ENCODE measurements at regions not wholly inside any gene's neighbourhood (a gene's known extent, or its start where the extent isn't known, plus 50 kb on each side); places are given as distances from the start of the nearest gene placed in this dataset.
"Not testable (repeated sequence)": the region's sequence is repeated elsewhere in the genome, so short reads cannot be mapped to it uniquely, and the experiment has no call there.

DNA sequence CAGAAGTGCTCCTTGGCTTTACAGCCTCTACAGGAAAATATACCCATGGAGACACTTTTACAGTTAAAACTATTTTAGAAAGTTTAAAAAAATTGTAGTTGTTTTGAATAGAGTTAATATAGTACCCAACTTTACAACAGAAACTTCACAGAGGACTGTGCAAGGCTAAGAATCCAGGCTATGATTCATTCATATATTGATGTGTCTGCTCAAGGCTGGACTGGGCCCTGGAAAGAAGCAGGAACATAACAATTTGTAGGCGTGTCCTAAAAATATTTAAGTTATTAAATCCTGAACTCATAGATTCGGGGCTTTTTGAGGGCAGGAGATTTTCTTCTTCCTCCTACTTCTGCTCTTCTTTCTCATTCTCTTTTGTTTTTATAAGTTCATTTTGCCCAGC is 291.5 kb upstream of the CCDC179 start:
- DNase-seq (ENCODE audit: low read depth), result no peak

DNA sequence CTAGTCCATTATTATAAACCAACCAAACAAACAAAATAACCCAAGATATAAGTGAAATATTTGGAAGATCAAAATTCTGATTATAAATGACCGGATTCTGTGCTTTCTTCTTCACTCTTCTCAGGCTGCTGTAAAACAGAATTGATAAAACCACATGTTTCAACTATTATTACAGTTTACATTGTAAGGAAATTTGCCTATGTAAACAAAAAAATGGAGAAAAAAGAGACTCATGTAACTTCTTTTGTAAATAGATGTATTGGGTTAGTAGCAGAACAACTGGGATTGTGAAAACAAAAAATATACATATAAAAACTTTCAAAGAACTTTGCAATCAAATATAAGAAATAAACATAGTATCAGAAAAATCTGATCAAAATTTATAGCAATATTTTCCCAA is 295.2 kb upstream of the CCDC179 start:
- no peak for DNase-seq (ENCODE audit: low read depth)

DNA sequence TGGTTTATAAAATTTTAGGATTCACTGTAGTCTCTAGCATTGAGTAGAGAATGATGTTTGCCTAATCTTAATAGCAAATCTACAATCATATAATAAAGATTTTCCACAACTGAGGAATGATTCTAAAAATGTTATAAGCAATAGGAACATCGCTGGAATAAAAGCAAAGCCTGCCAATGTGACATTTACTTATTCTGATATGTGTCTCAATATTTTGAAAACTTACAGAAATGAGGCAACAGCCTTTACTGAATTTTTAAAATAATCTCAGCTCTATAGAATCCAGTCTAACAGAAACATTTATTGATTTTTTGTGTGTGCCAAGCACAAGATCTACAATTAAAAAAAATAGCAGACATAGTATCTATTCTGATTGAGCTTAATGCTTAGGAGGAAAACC is 303.7 kb upstream of the CCDC179 start:
- DNase-seq (ENCODE audit: low read depth), result no peak

DNA sequence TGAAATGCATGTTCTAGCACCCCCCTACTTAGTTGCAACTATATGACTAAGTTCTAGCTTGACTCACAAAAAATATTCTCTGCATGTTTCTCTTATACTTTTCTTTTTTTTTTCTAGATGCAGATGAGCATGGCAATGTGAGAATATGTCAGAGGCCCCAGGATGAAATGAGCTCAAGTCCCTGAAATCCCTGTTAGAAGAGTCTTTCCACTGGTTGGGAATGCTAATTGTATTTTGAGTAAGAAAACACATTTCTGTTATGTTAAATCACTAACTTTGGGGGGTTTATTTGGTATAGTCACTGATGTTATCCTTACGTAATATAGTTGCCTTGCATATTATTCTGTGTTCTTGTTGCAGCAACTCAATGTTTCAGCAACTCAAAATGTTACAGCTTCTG is 306.1 kb upstream of the CCDC179 start:
- DNase-seq (ENCODE audit: low read depth), result no peak

DNA sequence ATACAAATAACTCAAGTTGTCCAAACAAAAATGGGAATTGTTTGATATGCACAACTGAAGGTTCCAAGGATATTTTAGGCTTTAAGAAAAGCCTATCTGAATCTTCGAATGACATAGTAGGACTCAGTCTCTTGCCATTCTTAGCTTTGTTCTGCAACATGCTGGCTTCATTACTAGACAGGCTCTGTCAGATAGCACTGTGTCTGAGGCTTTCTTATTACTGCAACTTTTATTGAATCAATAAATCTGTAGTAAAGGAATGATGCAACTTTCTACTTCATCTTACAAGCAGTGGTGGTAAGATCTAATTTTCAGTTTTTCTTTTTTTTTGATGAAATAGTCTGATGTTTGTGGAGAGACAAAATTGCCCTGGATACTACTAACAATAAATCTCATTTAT is 319.3 kb upstream of the CCDC179 start:
- no peak for DNase-seq (ENCODE audit: low read depth)

DNA sequence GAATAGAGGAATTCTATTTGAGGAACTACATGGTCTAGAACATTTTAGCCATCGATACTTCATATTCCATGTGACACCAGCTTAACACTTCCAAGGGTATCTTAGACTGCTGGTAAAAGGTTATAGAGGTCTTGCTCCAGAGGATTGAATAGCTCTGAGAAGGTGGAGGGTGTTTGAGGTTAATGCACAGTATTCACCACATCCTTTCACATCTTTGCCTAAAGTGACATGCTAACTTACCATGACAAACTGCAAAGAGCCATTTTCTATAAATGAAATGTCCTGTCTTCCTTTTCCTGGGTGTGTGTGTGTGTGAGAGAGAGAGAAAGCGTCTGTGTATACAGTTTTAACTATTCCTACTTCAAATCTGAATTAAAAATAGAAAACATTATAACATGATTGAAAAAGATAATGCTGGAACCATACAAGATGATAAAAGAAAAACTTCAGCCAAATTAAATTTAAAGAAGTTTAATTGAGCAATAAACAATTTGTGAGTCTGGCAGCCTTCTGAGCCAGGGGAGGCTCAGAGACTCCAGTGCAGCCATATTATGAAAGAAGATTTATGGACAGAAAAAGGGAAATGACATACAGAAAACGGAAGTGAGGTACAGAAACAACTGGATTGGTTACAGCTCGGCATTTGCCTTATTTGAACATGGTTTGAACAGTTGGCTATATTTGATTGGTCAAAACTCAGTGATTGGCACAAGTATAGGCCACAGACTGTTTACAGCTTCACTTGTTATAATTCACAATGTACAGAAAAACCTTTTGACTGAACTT is 320.9 kb upstream of the CCDC179 start:
- DNase-seq (ENCODE audit: low read depth), result no peak

DNA sequence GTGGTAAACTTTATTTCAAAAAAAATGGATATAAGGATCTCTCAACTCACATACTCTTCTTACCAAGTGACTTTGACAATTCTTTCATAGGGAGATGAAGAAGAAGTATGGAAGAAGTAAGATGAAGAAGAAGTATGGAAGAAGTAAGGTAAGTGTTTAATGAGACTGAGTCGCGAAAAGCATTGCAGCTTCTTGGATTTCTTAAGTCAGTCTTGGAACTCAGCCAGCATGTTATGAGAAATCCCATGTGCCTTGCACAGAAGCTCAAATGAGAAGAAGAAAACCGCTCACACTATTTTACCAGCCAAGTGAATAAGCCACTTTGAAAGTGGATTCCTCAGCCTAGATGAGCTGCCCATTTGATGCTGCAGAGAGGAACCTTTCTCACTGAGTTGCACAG is 332.0 kb upstream of the CCDC179 start:
- peak; percentile 10 for DNase-seq (ENCODE audit: low read depth)

DNA sequence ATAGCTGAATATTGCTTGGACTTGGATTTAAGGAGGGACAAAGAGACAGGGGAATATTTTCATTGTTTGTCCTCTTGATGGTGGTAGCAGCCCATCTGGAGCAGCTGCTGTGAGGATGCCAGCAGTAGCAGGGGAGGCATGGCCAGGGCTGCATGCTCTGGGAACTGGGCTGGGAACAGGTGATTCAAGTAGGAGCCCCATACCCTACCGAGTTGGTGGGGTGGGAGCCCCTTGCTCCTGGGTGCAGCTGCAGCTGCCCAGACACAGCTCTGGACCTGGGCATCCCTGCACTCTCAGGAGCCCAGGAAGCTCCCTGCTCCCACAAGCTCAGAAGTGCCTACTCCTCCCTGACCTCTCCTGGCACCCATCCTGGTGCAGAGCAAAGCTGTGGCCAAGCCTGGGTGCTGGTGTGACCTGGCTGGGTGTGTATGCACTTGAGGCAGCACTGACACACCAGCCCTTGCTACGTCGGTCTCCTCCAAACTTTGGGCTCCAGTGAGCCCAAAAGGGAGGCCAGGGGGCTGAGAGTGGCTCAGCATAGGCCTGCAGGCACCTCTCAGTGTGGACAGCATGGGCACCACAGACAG is 341.8 kb upstream of the CCDC179 start:
- no peak for DNase-seq (ENCODE audit: low read depth)

DNA sequence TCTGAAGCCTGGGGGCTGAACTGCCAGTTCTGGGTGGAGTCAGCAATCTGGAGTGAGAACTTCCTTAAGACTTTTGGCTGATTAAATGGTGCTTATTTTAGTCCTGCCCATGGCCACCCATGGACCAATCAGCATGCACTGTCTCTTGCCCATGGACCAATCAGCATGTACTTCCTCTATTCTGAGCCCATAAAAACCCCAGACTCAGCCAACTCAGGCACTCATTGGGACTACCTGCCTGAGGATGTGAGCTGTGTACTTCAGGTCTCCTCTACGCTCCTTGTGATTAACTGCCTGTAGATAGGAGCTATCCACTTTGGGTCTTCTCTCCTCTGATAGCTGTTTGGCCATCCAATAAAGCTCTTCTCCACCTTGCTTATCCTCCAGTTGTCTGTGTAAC is 342.3 kb upstream of the CCDC179 start:
- no peak for DNase-seq (ENCODE audit: low read depth)

DNA sequence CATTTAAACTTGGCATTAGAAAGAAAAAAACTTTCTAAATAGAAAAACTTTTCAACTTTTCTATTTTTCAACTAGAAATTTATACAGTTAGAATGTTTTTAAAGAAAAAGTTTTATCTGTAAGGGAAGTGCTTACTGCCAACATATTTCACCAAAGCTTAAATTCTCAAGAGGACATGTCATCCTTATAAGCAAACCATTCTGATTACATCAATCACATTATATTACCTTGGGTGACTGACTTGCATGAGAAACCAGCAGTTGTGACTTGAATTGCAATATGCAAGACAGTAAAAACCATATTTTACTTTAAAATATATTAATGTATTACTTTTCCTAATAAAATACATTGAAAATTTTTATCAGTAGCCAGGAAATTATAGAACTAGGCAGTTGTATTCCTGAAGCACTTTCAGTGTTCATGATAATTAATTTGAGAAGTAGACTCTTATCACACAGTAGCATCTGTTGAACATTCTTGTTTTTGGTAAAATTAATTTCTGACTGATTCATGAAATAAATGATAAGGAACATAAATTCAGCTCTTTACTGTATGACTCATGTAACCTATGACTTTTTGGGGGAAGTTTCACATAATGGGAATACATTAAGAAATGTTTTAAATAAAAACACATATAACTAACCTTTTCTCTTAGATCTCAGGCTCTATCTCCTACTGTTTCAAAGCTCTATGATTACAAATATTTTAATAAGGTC is 345.0 kb upstream of the CCDC179 start:
- DNase-seq (ENCODE audit: low read depth), result no peak

DNA sequence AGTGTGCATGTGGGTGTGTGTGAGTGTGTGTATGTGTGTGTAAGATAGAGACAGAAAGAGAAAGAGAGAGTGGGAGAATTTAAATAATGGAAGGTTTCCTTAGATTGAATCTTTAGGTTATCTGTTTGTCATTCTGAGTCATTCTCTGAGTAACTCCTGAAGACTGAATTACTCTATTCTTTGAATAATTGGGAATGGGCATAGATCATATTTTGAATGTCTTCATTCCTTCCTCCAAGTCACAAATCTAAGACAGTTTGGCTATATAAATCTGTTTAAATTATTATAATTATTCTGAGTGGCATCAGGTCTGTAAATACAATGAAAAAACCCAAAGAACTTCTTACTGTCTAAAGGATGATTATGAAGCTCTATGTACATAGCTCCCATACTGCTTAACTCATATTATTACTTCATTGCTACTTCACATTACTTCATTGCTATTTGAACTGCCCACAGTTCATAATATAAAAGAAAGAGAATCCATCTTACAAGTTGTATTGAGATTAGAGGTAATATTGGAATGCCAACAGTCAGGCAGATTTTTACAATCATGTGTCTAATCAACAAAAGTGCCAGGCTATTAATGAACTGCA is 346.6 kb upstream of the CCDC179 start:
- DNase-seq (ENCODE audit: low read depth), result no peak

DNA sequence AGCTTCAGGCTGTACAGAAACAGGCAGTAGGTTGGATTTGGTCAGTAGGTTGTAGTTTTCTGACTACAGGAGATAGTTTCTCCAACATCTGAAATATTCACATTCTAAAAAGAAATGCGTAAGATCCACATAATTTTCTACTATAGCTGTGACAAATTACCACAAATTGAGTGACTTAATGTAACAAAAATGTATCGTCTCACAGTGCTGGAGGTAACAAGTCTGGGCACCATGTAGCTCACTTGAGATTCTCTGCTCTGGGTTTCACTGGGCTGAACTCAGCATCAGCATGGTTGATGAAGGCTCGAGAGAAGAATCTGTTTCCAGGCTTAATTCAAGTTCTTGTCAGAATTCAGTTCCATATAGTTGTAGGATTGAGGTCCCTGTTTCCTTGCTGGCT is 350.9 kb upstream of the CCDC179 start:
- no peak for DNase-seq (ENCODE audit: low read depth)

DNA sequence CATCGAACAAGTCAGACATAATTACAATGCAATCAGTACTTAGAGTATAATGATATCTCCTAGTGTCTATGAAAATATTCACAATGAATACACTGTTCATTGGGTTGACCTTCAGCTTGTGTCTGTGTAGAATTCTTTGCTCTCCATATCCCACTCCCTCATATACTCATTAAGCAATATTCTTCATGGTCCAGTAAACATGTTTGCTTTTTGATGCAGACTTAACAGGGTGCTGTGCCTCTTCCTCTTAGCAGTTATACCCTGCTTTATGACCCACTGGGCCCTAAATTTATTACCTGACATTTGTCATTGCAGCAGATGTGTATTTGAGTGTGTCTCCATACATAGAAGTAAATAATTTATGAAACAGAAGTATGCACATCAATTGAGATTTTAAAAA is 352.5 kb upstream of the CCDC179 start:
- no peak for DNase-seq (ENCODE audit: low read depth)

DNA sequence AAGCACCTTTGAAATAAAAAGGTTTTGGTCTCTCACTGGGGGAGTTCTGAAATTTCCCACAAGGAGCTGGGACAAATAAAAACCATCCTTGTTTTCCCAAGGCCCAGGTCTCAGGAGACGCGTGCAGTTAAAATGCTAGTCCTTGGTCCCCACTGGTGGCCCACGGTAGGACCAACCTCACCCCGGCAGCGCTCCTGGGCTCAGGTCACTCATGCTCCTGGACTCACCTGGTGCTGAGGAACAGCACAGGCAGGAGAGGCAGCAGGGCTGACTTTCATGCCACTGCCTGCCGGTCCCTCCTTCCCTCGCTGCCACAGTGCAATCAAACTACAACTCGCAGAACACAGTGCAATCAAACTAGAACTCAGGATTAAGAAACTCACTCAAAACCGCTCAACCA is 356.8 kb upstream of the CCDC179 start:
- no peak for DNase-seq (ENCODE audit: low read depth)

DNA sequence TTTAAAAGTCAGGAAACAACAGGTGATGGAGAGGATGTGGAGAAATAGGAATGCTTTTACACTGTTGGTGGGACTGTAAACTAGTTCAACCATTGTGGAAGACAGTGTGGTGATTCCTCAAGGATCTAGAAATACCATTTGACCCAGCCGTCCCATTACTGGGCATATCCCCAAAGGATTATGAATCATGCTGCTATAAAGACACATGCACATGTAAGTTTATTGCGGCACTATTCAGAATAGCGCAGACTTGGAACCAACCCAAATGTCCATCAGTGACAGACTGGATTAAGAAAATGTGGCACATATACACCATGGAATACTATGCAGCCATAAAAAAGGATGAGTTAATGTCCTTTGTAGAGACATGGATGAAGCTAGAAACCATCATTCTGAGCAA is 359.8 kb upstream of the CCDC179 start:
- DNase-seq (ENCODE audit: low read depth), result not testable (repeated sequence)

DNA sequence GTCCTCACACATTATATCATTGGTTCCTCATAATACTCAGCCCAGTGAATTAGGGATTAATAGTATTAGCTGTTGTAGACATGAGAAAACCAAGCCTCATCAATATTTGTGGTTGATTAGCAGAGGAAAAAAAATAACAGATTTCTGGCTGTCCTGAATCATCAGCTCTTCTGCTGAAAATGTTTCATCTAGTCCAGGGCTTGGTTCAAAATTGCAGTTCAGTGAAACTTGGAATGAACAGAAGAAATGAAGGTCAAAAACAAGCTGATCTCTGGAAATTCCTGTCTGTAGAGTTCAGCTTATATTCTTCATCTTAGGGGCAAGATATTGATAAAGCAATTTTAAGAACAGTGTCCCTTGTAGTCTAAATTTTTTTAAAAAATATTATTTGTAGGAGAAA is 361.1 kb upstream of the CCDC179 start:
- no peak for DNase-seq (ENCODE audit: low read depth)

DNA sequence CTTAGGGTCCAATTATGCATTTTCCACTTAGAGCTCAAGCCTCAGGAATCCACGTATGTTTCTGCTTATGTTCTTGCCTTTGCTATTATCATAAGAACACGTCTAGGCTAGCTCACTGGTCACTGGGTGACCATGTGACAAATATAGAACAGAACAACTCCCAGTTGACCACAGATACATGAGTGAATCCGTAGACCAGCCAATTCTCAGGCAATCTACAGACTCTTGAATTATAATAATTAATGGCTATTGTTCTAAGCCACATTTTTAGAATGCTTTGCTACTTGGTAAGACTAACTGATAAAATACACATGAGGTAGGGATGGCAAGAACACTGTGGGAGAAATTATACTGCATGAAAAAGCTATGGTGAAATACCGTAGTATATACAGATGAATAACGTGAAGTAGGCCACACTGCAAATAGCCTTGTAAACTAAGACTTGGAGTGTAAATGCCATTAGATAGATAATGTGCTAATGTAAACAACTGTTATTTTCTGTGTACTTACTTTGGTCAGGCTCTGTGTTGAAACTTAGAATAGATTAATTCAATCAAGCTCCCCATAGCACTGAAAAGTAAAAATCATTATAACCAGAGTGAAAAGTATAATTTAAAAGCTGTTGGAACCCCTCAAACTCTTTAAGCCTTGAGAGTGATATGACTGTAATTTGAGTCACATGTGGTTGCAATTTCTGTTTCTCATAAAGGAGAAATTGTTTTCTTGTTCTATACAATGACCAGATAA is 366.2 kb upstream of the CCDC179 start:
- DNase-seq (ENCODE audit: low read depth), result no peak

DNA sequence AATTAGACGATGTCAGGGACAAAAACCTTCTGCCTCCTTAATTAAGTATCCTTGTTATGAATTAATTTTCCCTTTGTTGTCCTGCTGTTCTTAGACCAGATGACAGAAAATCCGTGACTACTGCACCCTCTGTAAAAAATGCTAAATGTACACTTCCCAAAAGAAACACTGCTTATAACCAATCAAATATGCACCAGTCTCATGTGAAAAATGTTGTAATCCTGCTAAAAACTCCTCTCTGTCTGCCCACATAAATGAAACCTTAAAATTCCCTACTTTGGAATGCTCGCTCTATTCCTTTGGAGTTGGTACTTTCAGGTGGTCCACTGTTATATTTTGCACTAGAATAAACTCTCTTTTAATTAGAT is 366.8 kb upstream of the CCDC179 start:
- no peak for DNase-seq (ENCODE audit: low read depth)

DNA sequence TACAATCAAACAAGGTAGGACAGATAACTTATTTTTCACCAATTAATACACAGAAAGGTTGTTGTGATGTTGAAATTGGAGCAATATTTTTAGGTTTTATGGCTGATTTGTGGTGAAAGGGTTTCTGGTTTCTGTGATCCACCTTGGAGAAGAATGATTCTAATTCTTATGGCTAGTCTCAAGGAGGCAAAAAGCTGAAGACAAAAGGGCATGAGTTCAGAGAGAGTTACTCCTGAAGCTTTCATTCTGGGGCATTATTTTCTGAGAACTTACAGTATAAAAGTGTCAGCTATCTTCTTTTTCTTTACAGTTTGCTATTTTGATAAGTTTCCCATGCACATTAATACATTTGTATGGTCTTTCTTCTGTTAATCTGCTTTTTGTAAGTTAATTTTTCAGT is 372.4 kb upstream of the CCDC179 start:
- DNase-seq (ENCODE audit: low read depth), result no peak

DNA sequence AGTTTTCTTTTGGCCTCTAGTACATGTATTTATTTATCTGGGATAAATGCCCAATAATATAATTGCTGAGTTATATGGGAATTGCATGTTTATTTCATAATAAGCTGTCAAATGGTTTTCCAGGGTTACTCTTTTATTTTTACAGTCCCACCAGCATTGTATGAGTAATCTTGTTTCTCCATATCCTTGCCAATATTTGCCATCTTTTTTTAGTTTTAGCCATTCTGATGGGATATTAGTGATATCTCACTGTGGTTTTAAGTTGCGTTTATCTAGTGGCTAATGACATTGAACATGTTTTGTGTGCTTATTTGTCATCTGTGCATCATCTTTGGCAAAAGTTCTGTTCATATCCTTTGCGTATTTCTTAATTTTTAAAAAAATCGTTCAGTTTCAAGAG is 372.8 kb upstream of the CCDC179 start:
- DNase-seq (ENCODE audit: low read depth), result peak; percentile 72

DNA sequence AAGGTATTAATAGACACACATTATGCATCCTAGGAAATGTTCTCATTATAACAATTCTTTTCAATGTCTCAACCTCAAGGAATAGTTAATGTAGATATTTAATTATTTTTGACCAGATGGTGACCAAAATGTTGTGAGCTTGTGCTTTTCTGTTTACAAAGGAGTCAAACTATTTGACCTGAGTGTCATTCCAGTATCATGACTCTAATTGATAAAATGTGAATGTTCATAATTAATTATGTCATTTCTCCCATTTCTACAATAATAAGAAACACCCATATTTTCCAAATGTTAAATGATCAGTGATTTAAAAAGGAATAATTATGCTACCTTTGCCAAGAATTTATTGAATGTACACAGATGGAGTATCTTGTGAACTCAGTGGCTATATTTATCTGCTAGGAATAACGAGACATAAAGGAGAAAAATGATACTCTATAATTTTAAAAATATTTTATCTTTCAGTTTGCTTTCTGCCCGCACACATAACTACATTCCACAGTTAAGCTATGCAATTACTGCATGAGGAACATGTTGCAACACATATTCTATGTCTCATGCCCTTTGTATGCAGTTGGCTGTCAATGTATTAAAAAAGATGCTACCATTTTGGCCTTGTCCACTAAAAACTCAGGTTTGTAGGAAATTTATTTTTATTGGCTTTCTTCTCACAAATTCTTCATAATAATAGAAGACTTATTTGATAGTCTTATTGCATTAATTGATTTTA is 376.7 kb upstream of the CCDC179 start:
- DNase-seq (ENCODE audit: low read depth), result no peak

DNA sequence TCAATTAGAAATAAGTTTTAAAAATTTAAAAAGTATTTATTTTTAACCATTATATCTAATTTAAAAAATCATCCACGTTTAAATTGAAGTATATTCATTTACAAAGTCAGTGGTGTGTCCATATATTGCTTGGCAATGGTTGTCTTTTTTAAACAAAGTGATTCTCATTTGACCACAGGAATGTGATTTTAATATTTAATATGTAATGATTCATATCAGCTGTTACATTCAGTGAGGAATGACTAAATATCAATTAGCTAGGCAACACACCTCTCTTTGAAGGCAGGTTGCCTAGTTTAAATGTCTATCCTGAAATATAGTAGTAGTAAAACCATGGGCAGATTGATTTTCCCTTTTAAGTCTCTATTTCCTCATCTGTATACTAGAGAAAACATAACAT is 392.2 kb upstream of the CCDC179 start:
- no peak for DNase-seq (ENCODE audit: low read depth)
